ENCODE measurements at regions not wholly inside any gene's neighbourhood (a gene's known extent, or its start where the extent isn't known, plus 50 kb on each side); places are given as distances from the start of the nearest gene placed in this dataset.

DNA sequence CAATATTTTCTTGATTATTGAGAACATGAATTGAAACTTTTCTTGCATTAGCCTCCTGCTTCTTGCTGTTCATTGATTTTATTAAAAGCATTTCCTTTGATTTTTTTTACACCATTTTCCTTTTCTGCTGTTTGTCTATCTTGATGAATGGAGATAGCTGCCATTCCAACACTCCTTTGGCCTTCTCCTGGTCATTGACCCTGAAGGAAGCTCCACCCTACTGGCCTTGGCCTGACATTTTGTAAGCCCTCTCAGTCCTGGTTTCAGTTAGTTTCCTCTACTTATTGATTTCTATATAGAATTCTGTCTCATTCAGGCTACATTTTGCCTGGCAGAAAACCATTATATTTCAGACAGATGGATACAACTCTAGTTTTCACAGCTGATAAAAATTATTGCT, 115.1 kb upstream of the DMRTA1 start:
- H3K27me3 ChIP-seq (ENCODE audit: insufficient read depth, low read length) = no peaks in the 10 kb centered on the region
- Mint-ChIP-seq H3K9me3 (peaks cover 3% of the 10 kb centered on the region in 2 experiments; a peak in 1 of 5 replicates), H3K27ac (no peak overlapping the region), H3K4me3 (no peak overlapping the region), H3K27me3 (ENCODE audit: low read depth) (no peaks in the 10 kb centered on the region; the same call in 1 of the 2 replicates), H3K4me1 (no peaks in the 10 kb centered on the region), H3K36me3 (ENCODE audit: insufficient read depth in 1 of 3, low read depth in 3 of 3) (no peaks in the 10 kb centered on the region)
- H2BK20ac ChIP-seq (ENCODE audit: low read depth, low read length, poor library complexity, severe bottlenecking) = no peak overlapping the region
- no peak overlapping the region for H2BK12ac ChIP-seq (ENCODE audit: insufficient read length, low read depth, low read length)
- H4K8ac ChIP-seq (replicated peaks; ENCODE audit: insufficient read length, low read depth, low read length) = no peak overlapping the region
- H4K91ac ChIP-seq (ENCODE audit: insufficient read length, low read depth, low read length) = no peak overlapping the region
- no peak overlapping the region for H3K23ac ChIP-seq (ENCODE audit: insufficient read length, low read depth, low read length)
- H2AFZ ChIP-seq (ENCODE audit: low read length) = no peak overlapping the region
- no peaks in the 10 kb centered on the region for H3K23me2 ChIP-seq (ENCODE audit: insufficient read length, low read depth, low read length, poor library complexity, severe bottlenecking)
- H3K56ac ChIP-seq (ENCODE audit: insufficient read length, low read depth, low read length) = no peak overlapping the region
- H2BK5ac ChIP-seq (ENCODE audit: insufficient read length, low read length) = no peak overlapping the region
- no peaks in the 10 kb centered on the region for H3K9me3 ChIP-seq (ENCODE audit: control insufficient read depth, low read depth, low read length)
- H2BK120ac ChIP-seq (ENCODE audit: low read depth, low read length, poor library complexity, severe bottlenecking) = no peak overlapping the region
- H2AK5ac ChIP-seq (ENCODE audit: insufficient read length, low read length) = no peak overlapping the region
- no peak overlapping the region for H3K9ac ChIP-seq (ENCODE audit: extremely low read depth, insufficient read length, low read length)
- no peak overlapping the region for H3K4ac ChIP-seq (ENCODE audit: low read depth, low read length)
- TF ChIP-seq, protein P1, sequence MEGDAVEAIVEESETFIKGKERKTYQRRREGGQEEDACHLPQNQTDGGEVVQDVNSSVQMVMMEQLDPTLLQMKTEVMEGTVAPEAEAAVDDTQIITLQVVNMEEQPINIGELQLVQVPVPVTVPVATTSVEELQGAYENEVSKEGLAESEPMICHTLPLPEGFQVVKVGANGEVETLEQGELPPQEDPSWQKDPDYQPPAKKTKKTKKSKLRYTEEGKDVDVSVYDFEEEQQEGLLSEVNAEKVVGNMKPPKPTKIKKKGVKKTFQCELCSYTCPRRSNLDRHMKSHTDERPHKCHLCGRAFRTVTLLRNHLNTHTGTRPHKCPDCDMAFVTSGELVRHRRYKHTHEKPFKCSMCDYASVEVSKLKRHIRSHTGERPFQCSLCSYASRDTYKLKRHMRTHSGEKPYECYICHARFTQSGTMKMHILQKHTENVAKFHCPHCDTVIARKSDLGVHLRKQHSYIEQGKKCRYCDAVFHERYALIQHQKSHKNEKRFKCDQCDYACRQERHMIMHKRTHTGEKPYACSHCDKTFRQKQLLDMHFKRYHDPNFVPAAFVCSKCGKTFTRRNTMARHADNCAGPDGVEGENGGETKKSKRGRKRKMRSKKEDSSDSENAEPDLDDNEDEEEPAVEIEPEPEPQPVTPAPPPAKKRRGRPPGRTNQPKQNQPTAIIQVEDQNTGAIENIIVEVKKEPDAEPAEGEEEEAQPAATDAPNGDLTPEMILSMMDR (conservative IDR thresholded peaks at IDR 0.05) = no peak
- H4K5ac ChIP-seq (ENCODE audit: insufficient read length, low read depth, low read length) = no peak overlapping the region
- H3K79me1 ChIP-seq (ENCODE audit: insufficient read depth, low read depth, low read length, poor library complexity, severe bottlenecking) = no peaks in the 10 kb centered on the region
- DNase-seq = no peak
- H3K14ac ChIP-seq (ENCODE audit: insufficient read depth, low read length) = no peak overlapping the region
- H3K18ac ChIP-seq (ENCODE audit: insufficient read length, low read depth, low read length) = no peak overlapping the region
- no peak overlapping the region for H3K27ac ChIP-seq (ENCODE audit: insufficient read length, low read depth, low read length)
- no peak overlapping the region for H2BK15ac ChIP-seq (ENCODE audit: low read depth, low read length)
- H3K79me2 ChIP-seq (ENCODE audit: insufficient read depth, low read length) = no peaks in the 10 kb centered on the region
- H3K4me1 ChIP-seq (ENCODE audit: insufficient read depth, low read length) = no peaks in the 10 kb centered on the region
- H3T11ph ChIP-seq (ENCODE audit: low read length) = no peak overlapping the region
- no peaks in the 10 kb centered on the region for H4K20me1 ChIP-seq (ENCODE audit: control insufficient read depth, insufficient read depth, insufficient read length)
- no peak overlapping the region for H3K4me2 ChIP-seq (ENCODE audit: insufficient read depth, insufficient read length, low read length)

Measured in H9 (cell line).